ENCODE measurements at regions not wholly inside any gene's neighbourhood (a gene's known extent, or its start where the extent isn't known, plus 50 kb on each side); places are given as distances from the start of the nearest gene placed in this dataset.

GRCh38 chr9:81826517-81826906 is 101.7 kb upstream of the SPATA31D4 start:
- no peak for TF ChIP-seq CBX8 (IDR thresholded peaks at IDR 0.05; ENCODE audit: borderline replicate concordance, extremely low read depth, low read depth, low read length, poor library complexity, severe bottlenecking)
- no peak for TF ChIP-seq POLR2A (conservative IDR thresholded peaks at IDR 0.05)
- no peak for TF ChIP-seq STAT5A (IDR thresholded peaks at IDR 0.05; ENCODE audit: borderline replicate concordance, low read length)
- TF ChIP-seq EZH2 (IDR thresholded peaks at IDR 0.05; ENCODE audit: borderline replicate concordance, low read depth, low read length), result no peak
- no peak for TF ChIP-seq FOXA3 (CRISPR knock-in tag; conservative IDR thresholded peaks at IDR 0.05 in 1 of 2, IDR thresholded peaks at IDR 0.05 in 1 of 2)
- no peak for TF ChIP-seq RFX5 (IDR thresholded peaks at IDR 0.05; ENCODE audit: low read depth, low read length)
- TF ChIP-seq WHSC1 (IDR thresholded peaks at IDR 0.05; ENCODE audit: low read length), result no peak
- no peak for TF ChIP-seq CTCF (IDR thresholded peaks at IDR 0.05 in 2 of 3, conservative IDR thresholded peaks at IDR 0.05 in 1 of 3; ENCODE audit: insufficient read depth in 2 of 3, low read depth in 1 of 3, low read length in 3 of 3)
- TF ChIP-seq JUN (IDR thresholded peaks at IDR 0.05; ENCODE audit: borderline replicate concordance, low read depth, low read length), result no peak
- TF ChIP-seq JUN (CRISPR knock-in tag; IDR thresholded peaks at IDR 0.05; ENCODE audit: borderline replicate concordance), result no peak

Measured in K562 (cell line).